HepG2 (cell line): ENCODE measurements at regions not wholly inside any gene's neighbourhood (a gene's known extent, or its start where the extent isn't known, plus 50 kb on each side); places are given as distances from the start of the nearest gene placed in this dataset.
A peak's percentile ranks its signal among the peaks of the same experiment; 100 is the strongest.

Experiments
- ARID2 ChIP-seq: sonication (generic); formaldehyde crosslinking; IDR thresholded peaks from 2 replicates; pipeline ENCODE4 v1.8.1; 2022; ENCODE audit warnings: mild to moderate bottlenecking, missing genetic modification reagents, borderline replicate concordance
- BCL3 ChIP-seq: sonication (generic); formaldehyde crosslinking; IDR thresholded peaks from 2 replicates; pipeline ENCODE4 v1.5.1; 2020; ENCODE audit warnings: mild to moderate bottlenecking, missing genetic modification reagents, moderate library complexity
- HNRNPL ChIP-seq: fragments of 200-400 bp; formaldehyde crosslinking; IDR thresholded peaks from 2 replicates; pipeline ENCODE4 v1.6.1; 2017; ENCODE audit warnings: mild to moderate bottlenecking, low read depth, low read length
- HNRNPUL1 ChIP-seq: fragments of 200-400 bp; formaldehyde crosslinking; IDR thresholded peaks from 2 replicates; pipeline ENCODE4 v1.6.1; 2017; ENCODE audit warnings: low read depth, mild to moderate bottlenecking, low read length, moderate library complexity
- KDM2A ChIP-seq: sonication (generic); formaldehyde crosslinking; IDR thresholded peaks from 2 replicates; pipeline ENCODE4 v1.4.0; 2020; ENCODE audit warnings: low read depth, missing genetic modification reagents, borderline replicate concordance
- PPARG ChIP-seq: conservative IDR thresholded peaks from 2 replicates; pipeline ENCODE4 v1.6.1; 2016; ENCODE audit warnings: missing biosample characterization, missing genetic modification reagents
- RBM22 ChIP-seq: fragments of 200-400 bp; formaldehyde crosslinking; optimal IDR thresholded peaks from 2 replicates; pipeline ENCODE3; 2017; ENCODE audit warnings: mild to moderate bottlenecking, low read length, moderate library complexity
- RBM39 ChIP-seq: fragments of 200-400 bp; formaldehyde crosslinking; IDR thresholded peaks from one replicate; pipeline ENCODE4 v1.6.1; 2018; ENCODE audit warnings: antibody characterized with exemption, mild to moderate bottlenecking, low read depth, low read length; ENCODE audit not compliant: poor library complexity, severe bottlenecking
- SMC3 ChIP-seq: IDR thresholded peaks from 2 replicates; pipeline ENCODE4 v1.6.1; 2011; ENCODE audit warnings: low read length, improper control_type of control experiment
- SP1 ChIP-seq, 2 experiments: fragments of 450-650 bp in 1 of 2; sonication (generic) in 1 of 2; formaldehyde crosslinking in 1 of 2; IDR thresholded peaks; 2 replicates each; pipeline versions ENCODE4 v1.4.0 to v1.6.1; 2016 to 2020; ENCODE audit warnings: missing genetic modification reagents in 1 of 2
- SSRP1 ChIP-seq: IDR thresholded peaks from 2 replicates; pipeline ENCODE4 v1.6.1; 2016; ENCODE audit warnings: control low read depth
- TFDP2 ChIP-seq: sonication (generic); formaldehyde crosslinking; IDR thresholded peaks from 2 replicates; pipeline ENCODE4 v1.4.0; 2020; ENCODE audit warnings: missing genetic modification reagents
- U2AF1 ChIP-seq: fragments of 200-400 bp; formaldehyde crosslinking; optimal IDR thresholded peaks from 2 replicates; pipeline ENCODE3; 2017; ENCODE audit warnings: mild to moderate bottlenecking, low read depth, low read length
- ZBTB38 ChIP-seq: sonication (generic); formaldehyde crosslinking; IDR thresholded peaks from 2 replicates; pipeline ENCODE4 v1.5.1; 2020; ENCODE audit warnings: mild to moderate bottlenecking, missing genetic modification reagents
- ZBTB4 ChIP-seq: sonication (generic); formaldehyde crosslinking; IDR thresholded peaks from 2 replicates; pipeline ENCODE4 v1.4.0; 2020; ENCODE audit warnings: missing genetic modification reagents, mild to moderate bottlenecking, borderline replicate concordance
- ZFYVE20 ChIP-seq: sonication (generic); formaldehyde crosslinking; IDR thresholded peaks from 2 replicates; pipeline ENCODE4 v1.8.0; 2023; ENCODE audit warnings: low read depth, mild to moderate bottlenecking, moderate library complexity, missing genetic modification reagents, borderline replicate concordance
- ZNF367 ChIP-seq: sonication (generic); formaldehyde crosslinking; IDR thresholded peaks from 2 replicates; pipeline ENCODE4 v1.4.0; 2020; ENCODE audit warnings: missing genetic modification reagents, borderline replicate concordance
- ZNF747 ChIP-seq: sonication (generic); formaldehyde crosslinking; IDR thresholded peaks from 2 replicates; pipeline ENCODE4 v1.8.1; 2023; ENCODE audit warnings: missing genetic modification reagents, mild to moderate bottlenecking, borderline replicate concordance
- ZXDC ChIP-seq: sonication (generic); formaldehyde crosslinking; IDR thresholded peaks from 2 replicates; pipeline ENCODE4 v1.5.0; 2020; ENCODE audit warnings: mild to moderate bottlenecking, missing genetic modification reagents

- peak; percentile 77; the same call in 1 of the 2 replicates for TF ChIP-seq ZBTB4 (CRISPR knock-in tag)
- peak; percentile 65 for TF ChIP-seq RBM39
- peak; percentile 31; the same call in 1 of the 2 replicates for TF ChIP-seq SMC3
- peak; percentile 69 for TF ChIP-seq TFDP2 (CRISPR knock-in tag)
- TF ChIP-seq KDM2A (CRISPR knock-in tag) = peak; percentile 90; the same call in 1 of the 2 replicates
- TF ChIP-seq HNRNPUL1 = no peak
- TF ChIP-seq ZFYVE20 = no peak
- TF ChIP-seq ZBTB38 (CRISPR knock-in tag) = peak; percentile 82
- no peak for TF ChIP-seq SP1 (IDR thresholded peaks at IDR 0.05)
- TF ChIP-seq SP1 (CRISPR knock-in tag; IDR thresholded peaks at IDR 0.05) = 0 out of 2 replicates have a peak, but pooled peaks have one; percentile 18
- TF ChIP-seq SSRP1 (CRISPR knock-in tag) = peak; percentile 100
- peak; percentile 98 for TF ChIP-seq RBM22
- 0 out of 2 replicates have a peak, but pooled peaks have one; percentile 39 for TF ChIP-seq PPARG (CRISPR knock-in tag)
- TF ChIP-seq BCL3 (CRISPR knock-in tag) = no peak
- TF ChIP-seq U2AF1 = peak; percentile 84
- no peak for TF ChIP-seq ZXDC
- no peak for TF ChIP-seq HNRNPL
- TF ChIP-seq ZNF747 (CRISPR knock-in tag) = peak; percentile 84; the same call in 1 of the 2 replicates
- TF ChIP-seq ZNF367 = 0 out of 2 replicates have a peak, but pooled peaks have one; percentile 55
- 0 out of 2 replicates have a peak, but pooled peaks have one; percentile 50 for TF ChIP-seq ARID2
These were observed 58.4 kb upstream of the CXADR start (continued) for GRCh38 chr21:17454315-17455027.
